GM20000 (cell line): ENCODE measurements at regions not wholly inside any gene's neighbourhood (a gene's known extent, or its start where the extent isn't known, plus 50 kb on each side); places are given as distances from the start of the nearest gene placed in this dataset.

Experiments used
- DNase-seq: peaks from one replicate; pipeline ENCODE4 v3.0.0; 2012; ENCODE audit warnings: low spot score
- TF ChIP-seq, protein P1 (sequence below): IDR thresholded peaks from 2 replicates; pipeline ENCODE4 v1.5.1; 2012; ENCODE audit warnings: mild to moderate bottlenecking, control low read depth; ENCODE audit errors: extremely low read depth, missing control alignments

DNA sequence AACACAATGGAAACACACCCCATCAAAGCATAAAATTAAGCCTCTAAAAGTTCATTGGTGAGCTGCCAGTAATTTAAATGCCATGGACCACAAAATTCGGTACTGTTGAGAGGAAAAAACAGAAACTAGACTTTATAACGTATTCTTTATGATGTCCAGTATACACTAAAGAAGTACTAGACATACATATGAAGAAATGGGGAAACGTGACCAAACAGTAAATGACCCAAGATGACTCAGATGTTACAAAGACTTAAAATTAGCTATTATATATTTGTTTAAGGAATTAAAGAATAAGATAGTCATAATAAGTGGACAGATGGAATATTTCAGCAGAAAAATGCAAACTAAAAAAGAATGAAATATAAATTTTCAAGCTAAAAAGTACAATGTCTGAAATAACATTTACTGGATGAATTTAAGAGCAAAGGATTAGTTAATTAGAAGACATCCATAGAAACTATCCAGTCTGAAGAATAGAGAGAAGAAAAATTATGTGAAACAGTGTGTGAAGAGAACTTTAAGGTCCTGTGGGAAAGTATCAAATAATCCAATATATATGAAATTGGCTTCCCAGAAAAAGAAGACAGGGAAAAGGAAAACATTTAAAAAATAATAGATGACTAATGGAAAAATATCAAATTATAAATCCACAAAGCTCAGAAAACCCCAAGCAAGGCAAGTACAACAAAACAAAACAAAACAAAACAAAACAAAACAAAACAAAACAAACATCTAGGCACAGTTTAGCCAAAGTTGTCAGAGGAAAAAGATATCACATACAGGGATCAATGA lies 69.4 kb downstream of the SAMD9 start:
- no peak for DNase-seq
- TF ChIP-seq, protein P1, sequence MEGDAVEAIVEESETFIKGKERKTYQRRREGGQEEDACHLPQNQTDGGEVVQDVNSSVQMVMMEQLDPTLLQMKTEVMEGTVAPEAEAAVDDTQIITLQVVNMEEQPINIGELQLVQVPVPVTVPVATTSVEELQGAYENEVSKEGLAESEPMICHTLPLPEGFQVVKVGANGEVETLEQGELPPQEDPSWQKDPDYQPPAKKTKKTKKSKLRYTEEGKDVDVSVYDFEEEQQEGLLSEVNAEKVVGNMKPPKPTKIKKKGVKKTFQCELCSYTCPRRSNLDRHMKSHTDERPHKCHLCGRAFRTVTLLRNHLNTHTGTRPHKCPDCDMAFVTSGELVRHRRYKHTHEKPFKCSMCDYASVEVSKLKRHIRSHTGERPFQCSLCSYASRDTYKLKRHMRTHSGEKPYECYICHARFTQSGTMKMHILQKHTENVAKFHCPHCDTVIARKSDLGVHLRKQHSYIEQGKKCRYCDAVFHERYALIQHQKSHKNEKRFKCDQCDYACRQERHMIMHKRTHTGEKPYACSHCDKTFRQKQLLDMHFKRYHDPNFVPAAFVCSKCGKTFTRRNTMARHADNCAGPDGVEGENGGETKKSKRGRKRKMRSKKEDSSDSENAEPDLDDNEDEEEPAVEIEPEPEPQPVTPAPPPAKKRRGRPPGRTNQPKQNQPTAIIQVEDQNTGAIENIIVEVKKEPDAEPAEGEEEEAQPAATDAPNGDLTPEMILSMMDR = no peak

DNA sequence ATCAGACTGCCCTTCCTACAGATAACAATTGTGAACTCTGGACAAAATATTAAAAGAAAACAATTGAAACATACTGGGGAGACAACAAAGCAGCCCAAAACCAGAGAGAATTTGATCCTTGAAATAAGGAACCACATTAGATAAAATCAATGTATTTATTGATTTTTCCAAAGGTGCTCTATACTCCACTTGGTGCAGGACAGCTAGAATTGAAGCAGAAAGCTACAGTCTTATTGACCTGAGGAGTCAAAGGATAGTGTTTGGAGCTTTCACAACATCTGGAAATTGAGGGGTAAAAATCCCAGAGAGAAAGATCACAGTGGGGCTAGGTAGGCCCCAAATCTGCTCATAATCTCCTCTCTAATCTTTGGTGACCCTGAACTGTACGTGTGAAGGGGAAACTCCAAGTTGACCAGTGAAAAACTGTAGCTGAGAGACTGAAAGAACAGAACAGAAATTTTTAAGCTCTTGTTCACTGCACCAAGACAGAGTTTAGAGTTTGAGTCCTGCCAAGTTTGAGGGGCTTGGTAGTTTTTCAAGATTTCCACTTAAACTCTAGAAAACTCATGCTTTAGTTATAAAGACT lies 70.2 kb downstream of the SAMD9 start:
- DNase-seq = no peak
- TF ChIP-seq, protein P1 = no peak

GRCh38 chr7:93046641-93047040 lies 71.1 kb downstream of the SAMD9 start:
- TF ChIP-seq, protein P1 = no peak
- DNase-seq = no peak

- TF ChIP-seq, protein P1 = no peak
- no peak for DNase-seq
Observed at GRCh38 chr7:93044147-93044810, 73.5 kb downstream of the SAMD9 start.

DNA sequence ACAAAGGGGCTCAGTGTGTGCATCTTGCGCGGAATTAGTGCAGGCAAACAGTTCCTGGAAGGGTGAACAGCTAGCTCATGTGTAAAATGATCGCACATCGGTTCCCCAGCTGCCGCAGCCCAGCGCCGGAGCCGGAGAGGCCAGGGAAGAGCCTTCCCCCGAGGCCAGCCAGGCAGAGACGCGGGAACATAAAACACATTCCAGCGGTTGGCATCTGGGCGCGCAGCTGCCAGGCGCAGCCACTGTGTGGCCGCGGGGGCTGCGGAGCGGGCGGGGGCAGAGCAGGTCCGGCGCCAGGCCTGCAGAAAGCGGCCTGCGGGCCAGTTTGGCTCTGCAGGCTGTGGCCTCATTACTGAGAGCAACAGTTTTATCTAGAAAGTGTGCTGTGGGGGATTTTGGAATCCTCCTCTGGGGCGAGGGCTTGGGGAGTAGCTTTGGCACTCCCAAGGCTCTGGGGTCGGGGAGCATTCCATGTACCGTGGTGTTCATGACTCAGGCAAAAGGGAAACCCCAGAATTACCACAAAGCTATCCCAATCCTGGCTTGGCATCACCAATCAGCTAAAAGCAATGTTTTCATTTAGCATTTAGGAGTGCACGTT lies 74.3 kb downstream of the SAMD9 start:
- no peak for DNase-seq
- TF ChIP-seq, protein P1 = no peak

- no peak for DNase-seq
- TF ChIP-seq, protein P1 = no peak
Observed at GRCh38 chr7:93040355-93040754, 77.4 kb downstream of the SAMD9 start.

GRCh38 chr7:93039786-93040185 lies 78.0 kb downstream of the SAMD9 start:
- no peak for DNase-seq
- TF ChIP-seq, protein P1 = no peak
